Central memory CD4-positive, alpha-beta T cell (primary cell): ENCODE measurements at regions not wholly inside any gene's neighbourhood (a gene's known extent, or its start where the extent isn't known, plus 50 kb on each side); places are given as distances from the start of the nearest gene placed in this dataset.

Source experiments
- DNase-seq: peaks from one replicate; pipeline ENCODE4 v3.0.0; 2022

- no peak for DNase-seq
Measured at GRCh38 chr5:174293006-174293405, 247.5 kb downstream of the NSG2 start.

DNA sequence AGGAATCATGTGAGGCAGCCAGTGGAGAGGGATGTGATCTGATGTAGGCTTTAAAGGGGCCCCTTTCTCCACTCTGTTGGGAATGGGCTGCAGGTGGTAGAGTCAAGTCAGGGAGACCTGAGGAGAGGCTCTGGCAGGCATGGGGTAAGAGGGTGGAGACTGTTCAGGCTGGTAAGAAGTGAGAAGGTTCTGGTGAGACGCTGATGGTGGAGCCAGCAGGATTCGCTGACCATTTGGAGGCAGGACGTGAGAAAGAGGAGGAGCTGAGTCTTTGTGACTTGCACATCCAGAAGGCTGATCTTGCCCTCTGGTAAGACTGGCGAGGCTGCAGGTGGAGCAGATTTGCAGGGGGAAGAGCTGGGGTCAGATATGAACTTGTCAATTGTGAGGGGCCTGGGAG is 248.0 kb downstream of the NSG2 start:
- no peak for DNase-seq

- DNase-seq, result no peak
Measured at GRCh38 chr5:174294891-174295620, 249.6 kb downstream of the NSG2 start.

GRCh38 chr5:174295702-174296436 is 250.4 kb downstream of the NSG2 start:
- no peak for DNase-seq

GRCh38 chr5:174300118-174300940 is 254.8 kb downstream of the NSG2 start:
- DNase-seq, result no peak

- DNase-seq, result no peak
Measured at GRCh38 chr5:174300941-174301761, 255.6 kb downstream of the NSG2 start.

DNA sequence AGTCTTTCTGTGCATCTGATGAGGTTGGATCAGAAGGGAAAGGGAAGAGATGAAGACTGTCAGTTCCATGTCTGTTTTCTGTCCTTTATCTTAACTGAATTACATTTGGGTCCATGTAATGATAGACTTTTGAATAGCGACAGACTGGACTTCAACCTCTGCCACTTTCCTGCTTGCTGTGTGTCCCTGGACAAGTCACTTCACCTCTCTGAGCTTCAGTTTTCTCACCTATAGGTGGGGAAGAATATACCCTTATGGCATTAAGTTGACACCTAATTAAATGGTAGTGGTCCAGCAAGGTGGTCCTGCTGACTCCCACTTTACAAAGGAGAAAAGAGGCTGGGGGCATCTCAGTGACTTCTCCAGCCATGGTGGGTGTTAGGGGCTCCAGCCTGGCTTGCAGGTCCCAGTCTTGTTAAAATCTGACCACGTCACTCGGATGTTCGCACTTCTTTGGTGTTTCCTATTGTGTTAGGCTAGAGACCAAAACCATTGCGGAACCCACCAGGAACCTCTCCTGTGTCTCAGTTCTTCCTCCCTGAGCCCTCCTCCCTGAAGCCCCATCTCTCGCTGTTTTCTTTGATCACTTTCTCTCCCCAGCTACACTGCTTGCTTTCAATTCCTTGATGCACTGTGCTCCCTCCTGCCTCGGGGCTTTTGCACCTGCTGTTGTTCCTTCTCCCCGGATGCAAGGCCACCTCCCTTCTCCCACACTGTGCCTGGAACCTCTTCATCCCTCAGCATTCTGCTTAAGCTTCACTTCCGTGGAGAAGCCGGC is 256.5 kb downstream of the NSG2 start:
- DNase-seq, result no peak

DNA sequence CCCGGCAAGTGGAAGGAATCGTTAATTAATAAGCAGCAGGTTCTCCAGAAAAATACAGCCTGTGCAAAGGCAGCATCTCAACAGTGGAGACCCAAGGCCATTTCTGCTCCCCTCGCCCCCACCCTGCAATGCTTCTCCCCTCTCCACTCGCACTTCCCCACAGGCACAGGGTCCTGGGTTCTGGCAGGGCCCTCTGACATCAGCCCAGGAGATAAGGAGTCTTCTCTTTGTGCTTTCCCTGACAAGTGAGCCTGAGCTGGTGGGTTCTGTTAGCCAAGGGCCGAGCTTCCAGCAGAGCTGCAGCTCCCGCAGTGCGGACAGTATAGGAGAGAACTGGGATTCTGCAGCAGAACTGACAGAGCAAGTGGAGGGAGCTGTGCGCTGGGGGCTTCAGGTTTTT is 257.5 kb downstream of the NSG2 start:
- DNase-seq, result no peak

DNA sequence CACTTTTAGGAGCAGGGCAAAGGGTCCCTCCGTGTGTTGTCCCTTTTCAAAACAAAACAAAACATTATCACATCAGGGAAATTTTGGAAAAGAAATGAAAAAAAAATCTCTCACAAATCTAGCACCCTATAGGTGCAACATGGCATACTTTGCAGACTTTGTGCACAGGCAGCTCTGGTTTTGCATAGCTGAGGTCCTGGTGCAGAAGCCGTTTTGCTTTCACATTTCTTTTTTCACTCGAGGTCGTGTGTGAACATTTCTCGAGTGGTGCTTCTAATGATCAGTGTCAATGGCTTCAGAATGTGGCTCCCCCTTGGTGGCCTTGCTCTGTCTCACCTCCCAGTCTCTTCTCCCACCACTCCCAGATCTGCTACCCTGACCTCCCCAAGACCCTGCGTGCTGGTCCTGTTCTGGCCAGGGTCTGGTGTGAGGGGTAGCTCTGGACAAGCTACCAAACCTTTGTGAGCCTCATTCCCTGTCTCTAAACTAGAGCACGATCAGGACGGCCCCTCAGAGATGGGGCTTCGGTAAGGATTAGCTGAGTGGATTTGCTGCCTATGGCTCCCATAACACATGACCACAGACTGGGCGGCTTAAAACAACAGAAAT is 258.0 kb downstream of the NSG2 start:
- no peak for DNase-seq

GRCh38 chr5:174305241-174305681 is 259.8 kb downstream of the NSG2 start:
- no peak for DNase-seq

GRCh38 chr5:174306345-174307030 is 261.0 kb downstream of the NSG2 start:
- no peak for DNase-seq

GRCh38 chr5:174307031-174307408 is 261.5 kb downstream of the NSG2 start:
- no peak for DNase-seq

DNA sequence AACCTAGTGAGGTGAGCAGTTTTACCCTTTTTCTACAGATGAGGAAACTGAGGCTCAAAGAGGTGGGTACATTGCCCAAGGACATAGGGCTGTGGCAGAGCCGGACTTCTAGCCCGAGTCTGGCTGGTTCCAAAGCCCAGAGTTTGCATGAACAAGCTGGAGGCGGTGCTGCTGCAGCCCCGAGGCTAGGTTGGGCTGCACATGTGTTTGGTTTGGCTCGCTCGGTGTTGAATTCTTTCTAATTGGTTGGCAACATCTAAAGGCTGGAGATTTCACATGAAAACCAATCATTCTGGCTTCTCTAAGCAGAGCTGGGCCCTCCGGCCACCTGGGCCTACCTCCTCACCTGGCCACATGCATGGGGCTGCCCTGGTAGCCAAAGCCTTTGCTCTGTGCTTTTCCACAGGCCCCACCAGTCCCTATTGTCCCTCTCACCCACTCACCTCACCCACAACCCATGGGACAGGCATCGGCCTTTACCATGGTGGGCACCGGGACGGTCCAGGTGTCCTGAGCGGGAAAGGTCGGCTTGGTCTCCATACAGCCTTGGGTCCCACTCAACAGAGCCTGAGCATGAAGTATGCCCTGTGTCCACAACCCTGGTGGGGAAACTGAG is 262.3 kb downstream of the NSG2 start:
- DNase-seq, result no peak

DNA sequence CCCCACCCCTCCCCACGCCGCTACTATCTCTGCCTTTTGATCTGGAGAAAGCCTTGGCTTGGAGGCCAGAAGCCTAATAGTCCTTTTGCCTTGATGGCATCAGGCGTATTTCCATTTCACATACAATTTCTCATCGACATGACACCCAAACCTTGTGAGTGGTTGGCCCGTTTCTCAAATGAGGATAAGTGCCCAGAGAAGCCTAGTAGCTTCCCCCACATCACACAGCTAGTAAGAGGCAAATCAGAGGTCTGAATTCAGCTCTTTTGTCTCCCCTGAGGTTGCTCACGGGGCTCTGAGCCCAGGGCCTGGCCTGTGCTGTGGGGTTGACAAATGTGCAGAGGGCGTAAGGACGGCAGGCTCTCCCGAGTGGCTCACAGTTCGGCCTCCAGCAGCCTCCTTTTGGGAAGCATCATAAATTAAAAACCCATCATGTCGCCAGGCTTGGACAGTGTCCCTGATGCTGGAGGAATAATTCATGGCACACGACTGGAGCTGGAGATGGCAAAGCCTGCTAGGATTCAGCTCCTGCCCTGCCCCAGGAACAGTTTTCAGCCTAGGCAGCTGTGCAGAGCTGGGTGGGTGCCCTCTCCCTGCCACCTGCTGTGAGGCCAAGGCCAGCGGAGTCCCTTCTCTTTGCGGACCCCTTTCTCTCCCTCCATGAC is 263.8 kb downstream of the NSG2 start:
- DNase-seq, result no peak

DNA sequence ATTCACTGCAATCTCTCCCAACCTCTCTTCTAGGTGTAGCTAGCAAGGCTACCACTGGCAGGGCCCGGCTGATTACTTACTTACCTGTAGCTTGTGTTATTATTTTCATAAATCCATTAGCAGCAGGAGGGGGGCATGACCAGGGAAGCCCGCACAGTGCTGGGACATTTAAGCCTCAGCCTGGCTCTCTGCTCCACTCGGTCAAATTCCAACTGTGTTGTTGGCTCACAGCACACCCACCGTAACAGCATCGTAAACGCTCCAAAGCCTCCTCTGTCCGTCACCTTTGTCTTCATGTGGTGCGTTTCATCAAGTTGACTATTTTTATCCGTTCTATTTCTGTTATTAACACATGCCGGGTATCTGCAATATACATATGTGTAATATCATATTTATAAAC is 264.7 kb downstream of the NSG2 start:
- DNase-seq, result no peak

DNA sequence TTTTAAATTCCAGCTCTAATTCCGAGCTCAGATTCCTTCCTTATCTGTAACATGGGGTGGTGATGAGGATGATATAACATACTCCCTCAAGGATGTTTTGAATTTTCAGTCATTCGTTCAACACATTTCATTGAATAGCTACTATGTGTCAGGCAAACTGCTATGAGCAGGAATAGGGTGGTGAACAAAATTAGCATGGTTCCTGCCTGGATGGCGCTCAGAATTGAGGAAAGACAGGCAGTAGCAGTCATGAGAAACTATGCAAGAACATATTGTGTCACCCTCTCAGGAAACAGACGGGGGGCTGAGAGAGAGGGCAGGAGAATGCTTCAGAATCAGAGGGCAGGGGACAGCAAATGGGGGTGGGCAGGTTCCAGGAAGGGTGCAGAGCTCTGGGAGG is 265.2 kb downstream of the NSG2 start:
- no peak for DNase-seq

DNA sequence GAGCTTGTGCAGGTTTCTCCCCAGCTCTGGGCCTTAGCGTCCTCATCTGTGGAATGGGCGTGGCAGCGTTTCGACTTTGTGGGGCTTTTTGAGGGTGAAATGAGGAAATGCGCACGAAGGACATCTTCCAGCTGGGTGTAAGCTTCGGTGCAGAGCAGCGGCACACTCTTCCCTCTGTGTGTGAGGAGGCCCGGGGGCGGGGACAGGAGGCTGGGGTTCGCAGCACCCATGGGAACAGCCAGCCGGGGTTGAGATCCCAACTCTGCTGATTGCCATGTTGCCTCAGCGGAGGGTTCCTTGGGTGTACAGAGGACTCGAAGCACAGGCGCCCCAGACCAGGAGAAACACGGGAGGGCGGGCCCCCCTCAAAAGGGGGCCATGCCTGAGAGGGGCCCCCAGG is 265.6 kb downstream of the NSG2 start:
- no peak for DNase-seq

GRCh38 chr5:174311531-174312269 is 266.2 kb downstream of the NSG2 start:
- DNase-seq, result peak; percentile 34

DNA sequence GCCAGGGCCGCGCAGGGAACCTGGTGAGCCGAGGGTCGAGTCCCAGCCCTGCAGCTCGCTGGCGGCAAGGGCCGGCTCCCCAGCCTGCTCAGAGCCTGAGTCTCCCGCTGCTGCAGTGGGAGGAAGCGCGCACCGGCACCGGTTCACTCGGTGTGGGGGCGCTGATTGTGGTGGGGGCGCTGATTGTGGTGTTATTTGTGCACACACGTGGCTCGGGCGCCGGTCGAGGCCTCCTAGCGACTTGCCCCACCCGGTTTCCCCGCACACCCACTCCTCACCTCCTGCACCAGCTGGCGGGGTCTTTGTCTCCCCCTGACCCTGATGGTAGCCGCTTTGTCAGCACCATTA is 266.7 kb downstream of the NSG2 start:
- DNase-seq, result no peak
